NCI-H1417 treated with DMSO at 0.1 percent for 48 hours (cell line): ENCODE measurements at regions not wholly inside any gene's neighbourhood (a gene's known extent, or its start where the extent isn't known, plus 50 kb on each side); places are given as distances from the start of the nearest gene placed in this dataset.

Experiments
- DNase-seq: peaks from one replicate; lab custom pipeline; 2025; lab: John Stamatoyannopoulos, UW

- no peak for DNase-seq
Measured at GRCh38 chr4:123940604-123941003, 544.0 kb downstream of the SPRY1 start.

GRCh38 chr4:123941306-123941705, 544.7 kb downstream of the SPRY1 start:
- no peak for DNase-seq

- no peak for DNase-seq
Measured at GRCh38 chr4:123943976-123944375, 547.4 kb downstream of the SPRY1 start.

- no peak for DNase-seq
Measured at GRCh38 chr4:123945301-123945700, 548.7 kb downstream of the SPRY1 start.

DNA sequence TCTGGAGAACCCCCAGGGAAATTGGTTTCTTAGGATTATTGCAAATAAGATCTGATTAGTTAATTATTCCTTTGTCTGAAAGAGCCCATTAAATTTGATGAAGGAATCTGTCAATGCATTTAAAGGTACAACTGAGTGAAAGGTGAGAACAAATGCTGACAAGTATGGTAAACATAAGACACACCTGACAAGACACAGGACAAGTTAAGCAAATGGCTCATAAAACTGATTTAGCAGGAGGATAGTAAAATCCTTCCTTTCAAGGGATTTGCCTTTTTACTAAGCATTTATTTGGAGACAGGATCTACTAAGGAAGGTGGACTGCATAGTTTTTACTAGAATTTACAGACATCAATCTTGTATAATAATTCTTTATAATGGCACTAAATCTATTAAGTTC, 553.9 kb downstream of the SPRY1 start:
- no peak for DNase-seq

DNA sequence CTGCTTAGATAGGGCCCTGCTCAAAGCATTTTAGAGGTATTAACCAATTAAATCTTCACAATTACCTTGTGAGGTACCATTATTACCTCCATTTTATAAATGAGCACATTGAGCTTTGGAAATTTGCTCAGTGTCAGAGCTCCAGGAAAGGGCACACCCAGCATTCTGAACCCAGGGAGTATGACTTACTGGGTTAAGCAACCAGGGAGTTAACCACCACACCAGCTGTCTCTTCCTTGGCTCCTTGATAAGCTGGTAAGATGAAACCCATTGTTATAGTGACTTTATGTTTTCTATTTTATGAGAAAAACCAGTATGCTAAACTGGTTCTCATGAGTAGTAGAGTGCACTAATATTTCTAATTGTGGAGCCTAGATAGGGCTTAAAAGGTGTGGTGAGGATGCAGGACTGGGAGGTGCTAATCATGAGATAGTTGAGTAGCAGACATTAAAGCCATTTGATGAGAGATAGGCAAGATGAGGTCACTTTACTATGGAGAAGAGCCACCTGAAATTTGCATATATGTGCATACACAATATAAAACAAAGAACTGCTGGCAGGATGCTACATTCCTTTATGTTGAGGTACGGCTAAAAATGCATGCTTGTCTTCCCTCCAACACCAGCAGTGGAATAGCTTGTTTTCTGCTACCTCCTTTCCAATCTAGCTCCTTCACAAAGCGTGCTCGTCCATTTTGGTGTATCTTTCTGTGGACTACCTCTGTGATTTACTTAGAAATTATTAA, 556.1 kb downstream of the SPRY1 start:
- no peak for DNase-seq

DNA sequence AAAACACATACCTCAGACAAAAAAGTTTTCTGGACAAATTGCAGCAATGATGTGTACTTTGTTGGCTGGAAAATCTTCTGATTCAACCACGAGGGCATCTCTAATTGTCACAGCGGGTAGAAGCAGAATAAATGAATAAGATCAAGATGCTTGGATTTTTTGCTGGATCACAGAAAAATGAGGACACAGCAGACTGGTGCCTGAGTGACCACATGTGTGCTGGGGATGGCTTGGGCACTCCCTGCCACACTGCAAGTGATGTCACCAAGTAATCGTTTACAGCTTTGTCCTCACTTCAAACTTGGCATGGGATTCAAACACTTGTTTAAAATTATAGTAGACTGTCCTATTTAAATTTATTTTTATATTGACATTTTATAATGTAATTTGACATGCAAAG, 557.0 kb downstream of the SPRY1 start:
- no peak for DNase-seq

GRCh38 chr4:123954220-123954619, 557.6 kb downstream of the SPRY1 start:
- no peak for DNase-seq

DNA sequence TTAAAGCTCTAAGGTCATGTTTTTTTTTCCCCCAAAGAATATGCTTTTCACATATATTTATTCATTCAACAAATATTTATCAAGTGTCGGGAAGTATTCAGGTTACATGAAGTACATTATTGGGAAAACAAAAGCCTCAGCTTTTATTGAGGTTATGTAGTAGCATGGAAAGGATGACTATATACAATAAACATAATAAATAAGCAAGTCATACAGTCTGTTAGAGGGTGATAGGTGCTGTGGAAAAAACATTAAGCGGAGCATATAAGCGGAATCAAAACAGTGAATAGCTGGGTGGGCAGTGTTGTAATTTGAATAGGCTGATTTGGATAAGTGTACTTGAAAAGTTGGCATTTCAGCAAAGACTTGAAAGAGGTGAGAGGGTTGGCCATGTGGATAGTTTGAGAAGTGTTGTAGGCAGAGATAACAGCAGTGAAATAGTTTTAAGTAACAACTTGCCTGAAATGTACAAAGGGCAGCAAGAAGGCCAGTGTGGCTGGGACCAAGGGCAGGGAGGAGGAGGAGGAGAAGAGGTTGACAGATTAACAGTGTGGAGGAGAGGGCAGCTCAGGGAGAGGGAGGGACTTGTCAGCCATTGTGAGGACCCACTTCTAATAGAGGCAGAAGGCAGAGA, 558.7 kb downstream of the SPRY1 start:
- DNase-seq = no peak

GRCh38 chr4:123956204-123956603, 559.6 kb downstream of the SPRY1 start:
- DNase-seq = no peak

GRCh38 chr4:123966990-123967769, 570.6 kb downstream of the SPRY1 start:
- DNase-seq = no peak

DNA sequence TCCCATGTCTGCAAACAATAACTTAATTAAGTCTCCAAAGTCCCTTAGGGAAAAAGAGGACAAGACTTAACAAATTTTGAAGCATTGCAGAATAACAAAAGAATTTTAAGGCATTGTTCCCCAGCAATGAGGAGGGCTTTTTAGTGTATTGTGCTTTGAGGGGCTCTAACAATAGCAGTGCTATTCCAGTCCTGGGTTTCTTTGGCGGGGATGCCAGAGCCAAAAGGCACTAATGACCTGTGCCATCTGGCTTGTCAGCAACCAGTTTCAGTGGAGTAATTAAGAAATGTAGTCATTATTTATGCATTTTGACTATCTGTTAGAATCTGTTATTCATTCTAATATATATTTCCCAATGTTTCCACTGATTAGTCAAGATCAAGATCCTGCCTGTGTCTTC, 575.4 kb downstream of the SPRY1 start:
- DNase-seq = no peak

DNA sequence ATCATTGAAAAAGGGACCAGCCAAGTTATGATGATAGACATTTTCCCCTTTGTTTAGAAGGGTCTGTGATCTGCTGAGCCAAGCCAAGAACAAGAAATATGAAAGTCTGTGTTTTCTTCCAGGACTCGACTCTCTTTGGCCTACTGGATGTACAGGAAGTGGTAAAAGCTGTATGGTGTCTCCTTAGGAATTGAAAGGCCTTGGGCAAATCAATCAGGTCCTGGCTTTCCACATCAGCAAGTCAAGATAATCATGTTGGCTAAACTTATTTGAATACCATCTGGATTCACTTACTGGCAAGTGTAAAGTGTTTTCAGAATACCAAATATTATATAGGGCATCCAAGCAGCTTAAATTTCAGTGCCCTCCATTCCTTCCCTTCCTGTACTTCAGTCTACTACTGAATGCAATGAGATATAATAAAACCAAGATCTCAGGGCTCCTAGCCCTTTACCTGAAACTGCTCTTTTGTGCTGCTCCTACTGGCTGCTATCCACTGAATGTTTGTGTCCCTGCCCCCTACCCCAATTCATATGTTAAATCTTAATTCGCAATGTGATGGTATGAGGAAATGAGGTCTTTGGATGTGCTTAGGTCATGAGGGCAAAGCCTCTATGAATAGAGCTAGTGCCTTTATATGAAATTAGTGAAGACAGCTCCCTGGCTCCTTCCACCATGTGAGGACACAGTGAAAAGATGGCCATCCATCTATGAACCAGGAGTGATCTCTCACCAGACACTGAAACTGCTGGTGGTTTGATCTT, 578.0 kb downstream of the SPRY1 start:
- no peak for DNase-seq

- DNase-seq = peak; percentile 94
Measured at GRCh38 chr4:123976285-123976684, 579.7 kb downstream of the SPRY1 start.

DNA sequence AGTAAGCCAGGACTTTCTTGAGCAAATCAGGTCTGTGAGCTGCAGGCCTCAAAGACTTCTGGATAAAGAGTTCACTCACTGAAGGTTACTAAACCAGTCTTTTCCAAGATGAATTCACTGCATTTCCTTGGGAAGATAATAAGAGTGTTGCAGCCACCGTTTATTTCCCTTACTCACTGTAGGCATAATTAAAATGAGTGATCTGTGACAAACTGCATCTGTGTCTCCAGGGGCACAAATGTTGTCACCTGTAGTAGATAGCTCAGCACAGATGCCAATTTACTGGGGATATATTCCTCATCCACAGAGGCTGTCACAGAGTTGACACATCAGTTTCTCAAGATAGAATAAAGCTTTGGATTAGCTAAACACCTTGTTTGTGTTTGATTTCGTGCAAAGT, 580.2 kb downstream of the SPRY1 start:
- DNase-seq = no peak

DNA sequence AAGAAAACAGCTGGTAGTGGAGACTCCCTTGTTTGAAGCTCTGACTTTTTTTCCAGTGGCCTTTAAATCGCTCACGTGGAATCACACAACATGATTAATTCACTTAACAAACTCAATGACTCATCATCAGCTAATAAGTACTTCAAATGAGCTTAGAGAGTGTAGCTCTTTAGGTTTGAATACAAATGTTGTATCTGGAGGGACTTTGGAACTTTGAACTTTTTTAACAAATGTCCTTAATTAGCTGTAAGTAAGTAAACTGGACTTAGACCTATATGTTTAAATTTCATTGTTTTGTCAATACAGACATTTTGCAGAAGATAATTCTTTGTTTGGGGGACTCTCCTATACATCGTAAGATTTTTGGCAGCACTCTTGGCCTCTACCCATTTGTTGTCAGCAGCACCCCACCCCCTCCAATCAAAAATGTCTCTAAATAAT, 581.1 kb downstream of the SPRY1 start:
- DNase-seq = no peak

- no peak for DNase-seq
Measured at GRCh38 chr4:123978637-123979036, 582.0 kb downstream of the SPRY1 start.

- DNase-seq = no peak
Measured at GRCh38 chr4:123980736-123981300, 584.2 kb downstream of the SPRY1 start.

GRCh38 chr4:123984886-123985285, 588.3 kb downstream of the SPRY1 start:
- DNase-seq = no peak

- no peak for DNase-seq
Measured at GRCh38 chr4:123986268-123986798, 589.7 kb downstream of the SPRY1 start.

- no peak for DNase-seq
Measured at GRCh38 chr4:123987408-123987807, 590.8 kb downstream of the SPRY1 start.
